SK-N-SH treated with all-trans-retinoic acid at 6 μM for 48 hours (cell line): ENCODE measurements at regions not wholly inside any gene's neighbourhood (a gene's known extent, or its start where the extent isn't known, plus 50 kb on each side); places are given as distances from the start of the nearest gene placed in this dataset.

Experiments used
- ATAC-seq: fragments of 200-7000 bp; cut with Tn5 transposase; 3 replicates; pipeline ENCODE4 v1.9.1; 2020; ENCODE audit warnings: mild to moderate bottlenecking, moderate library complexity
- ARNTL ChIP-seq: fragments of 450-650 bp; formaldehyde crosslinking; IDR thresholded peaks from 2 replicates; pipeline ENCODE4 v1.5.0; 2020; ENCODE audit warnings: low read depth, mild to moderate bottlenecking, moderate library complexity, borderline replicate concordance
- BACH2 ChIP-seq: fragments of 250-450 bp; sonication (Bioruptor Pico); IDR thresholded peaks from 2 replicates; pipeline ENCODE4 v1.9.0; 2021; ENCODE audit warnings: mild to moderate bottlenecking, borderline replicate concordance
- CREB5 ChIP-seq: fragments of 250-450 bp; sonication (Bioruptor Pico); IDR thresholded peaks from 2 replicates; pipeline ENCODE4 v1.5.1; 2020; ENCODE audit warnings: low read depth, mild to moderate bottlenecking, moderate library complexity
- CSDC2 ChIP-seq: fragments of 250-450 bp; sonication (Bioruptor Pico); IDR thresholded peaks from 2 replicates; pipeline ENCODE4 v1.5.0; 2020; ENCODE audit warnings: mild to moderate bottlenecking, moderate library complexity
- ESRRG ChIP-seq: fragments of 250-450 bp; sonication (Bioruptor Pico); IDR thresholded peaks from 2 replicates; pipeline ENCODE4 v1.6.1; 2021; ENCODE audit warnings: mild to moderate bottlenecking
- GLIS3 ChIP-seq: fragments of 250-450 bp; sonication (Bioruptor Pico); IDR thresholded peaks from 2 replicates; pipeline ENCODE4 v1.5.0; 2020; ENCODE audit warnings: mild to moderate bottlenecking, moderate library complexity
- ISL1 ChIP-seq: fragments of 250-450 bp; sonication (Bioruptor Pico); IDR thresholded peaks from 2 replicates; pipeline ENCODE4 v2.1.2; 2022; ENCODE audit warnings: mild to moderate bottlenecking, moderate library complexity
- PATZ1 ChIP-seq: fragments of 250-450 bp; sonication (Bioruptor Pico); IDR thresholded peaks from 2 replicates; pipeline ENCODE4 v1.8.0; 2020; ENCODE audit warnings: mild to moderate bottlenecking, moderate library complexity, borderline replicate concordance
- POU6F1 ChIP-seq: fragments of 250-450 bp; sonication (Bioruptor Pico); IDR thresholded peaks from 2 replicates; pipeline ENCODE4 v1.8.0; 2021; ENCODE audit warnings: low read depth, mild to moderate bottlenecking, moderate library complexity, borderline replicate concordance
- PPARA ChIP-seq: fragments of 250-450 bp; sonication (Bioruptor Pico); IDR thresholded peaks from 2 replicates; pipeline ENCODE4 v1.5.0; 2020; ENCODE audit warnings: mild to moderate bottlenecking, borderline replicate concordance
- RARB ChIP-seq: fragments of 250-450 bp; sonication (Bioruptor Pico); IDR thresholded peaks from 2 replicates; pipeline ENCODE4 v1.8.0; 2021; ENCODE audit warnings: mild to moderate bottlenecking, moderate library complexity
- SNAI2 ChIP-seq: fragments of 250-450 bp; sonication (Bioruptor Pico); IDR thresholded peaks from 2 replicates; pipeline ENCODE4 v1.5.0; 2020; ENCODE audit warnings: mild to moderate bottlenecking, moderate library complexity
- TCF4 ChIP-seq: fragments of 250-450 bp; sonication (Bioruptor Pico); IDR thresholded peaks from 2 replicates; pipeline ENCODE4 v1.8.0; 2021; ENCODE audit warnings: mild to moderate bottlenecking, moderate library complexity, borderline replicate concordance
- TOX ChIP-seq: fragments of 250-450 bp; sonication (Bioruptor Pico); IDR thresholded peaks from 2 replicates; pipeline ENCODE4 v1.8.0; 2021; ENCODE audit warnings: mild to moderate bottlenecking, moderate library complexity, borderline replicate concordance
- ZC3H10 ChIP-seq: fragments of 250-450 bp; sonication (Bioruptor Pico); IDR thresholded peaks from 2 replicates; pipeline ENCODE4 v1.5.1; 2021; ENCODE audit warnings: mild to moderate bottlenecking, moderate library complexity
- ZFP3 ChIP-seq: fragments of 250-450 bp; sonication (Bioruptor Pico); IDR thresholded peaks from 2 replicates; pipeline ENCODE4 v1.5.0; 2020; ENCODE audit warnings: mild to moderate bottlenecking, moderate library complexity
- ZFP30 ChIP-seq: fragments of 450-650 bp; formaldehyde crosslinking; IDR thresholded peaks from 2 replicates; pipeline ENCODE4 v1.5.0; 2022; ENCODE audit warnings: mild to moderate bottlenecking, moderate library complexity
- ZNF565 ChIP-seq: fragments of 450-650 bp; formaldehyde crosslinking; conservative IDR thresholded peaks from 2 replicates; pipeline ENCODE4 v1.5.0; 2020; ENCODE audit warnings: low read depth, mild to moderate bottlenecking, moderate library complexity
- ZNF70 ChIP-seq: fragments of 450-650 bp; formaldehyde crosslinking; IDR thresholded peaks from 2 replicates; pipeline ENCODE4 v1.5.0; 2020; ENCODE audit warnings: mild to moderate bottlenecking, moderate library complexity
- ZNF8 ChIP-seq: fragments of 450-650 bp; formaldehyde crosslinking; IDR thresholded peaks from 2 replicates; pipeline ENCODE4 v1.5.0; 2020; ENCODE audit warnings: mild to moderate bottlenecking, moderate library complexity

GRCh38 chr3:127038466-127038865 is 55.6 kb downstream of the PLXNA1 start (continued):
- TF ChIP-seq PATZ1 (CRISPR knock-in tag) (no peak), ZC3H10 (CRISPR knock-in tag) (no peak), SNAI2 (no peak), ZNF565 (CRISPR knock-in tag) (no peak), RARB (CRISPR knock-in tag) (no peak), ZNF8 (CRISPR knock-in tag) (no peak)

- ATAC-seq = no peak
- TF ChIP-seq BACH2 (CRISPR knock-in tag) (no peak), TOX (CRISPR knock-in tag) (no peak)
Observed at GRCh38 chr3:127038923-127039581, 56.1 kb downstream of the PLXNA1 start.

GRCh38 chr3:127039719-127040118 is 56.8 kb downstream of the PLXNA1 start:
- ATAC-seq = no peak
- TF ChIP-seq CSDC2 (CRISPR knock-in tag) (no peak), SNAI2 (no peak), GLIS3 (CRISPR knock-in tag) (no peak), ESRRG (CRISPR knock-in tag) (no peak), ZNF70 (CRISPR knock-in tag) (no peak), ZFP30 (no peak)
- TF ChIP-seq, all 23 proteins: peak for 0

GRCh38 chr3:127040216-127040615 is 57.3 kb downstream of the PLXNA1 start:
- TF ChIP-seq ESRRG (CRISPR knock-in tag) (no peak), TCF4 (CRISPR knock-in tag) (no peak), POU6F1 (CRISPR knock-in tag) (no peak), ZNF565 (CRISPR knock-in tag) (no peak), ARNTL (CRISPR knock-in tag) (no peak), CREB5 (CRISPR knock-in tag) (no peak), PATZ1 (CRISPR knock-in tag) (no peak), ZFP3 (CRISPR knock-in tag) (no peak), SNAI2 (no peak), ZNF70 (CRISPR knock-in tag) (no peak), ZC3H10 (CRISPR knock-in tag) (no peak), RARB (CRISPR knock-in tag) (no peak)
- no peak for ATAC-seq

- no peak for ATAC-seq
- no peak for TF ChIP-seq ISL1 (CRISPR knock-in tag)
- TF ChIP-seq PATZ1 (CRISPR knock-in tag) = no peak
- no peak for TF ChIP-seq PPARA
- no peak for TF ChIP-seq GLIS3 (CRISPR knock-in tag)
- no peak for TF ChIP-seq TCF4 (CRISPR knock-in tag)
Observed at GRCh38 chr3:127041264-127041820, 58.4 kb downstream of the PLXNA1 start.
